Endothelial cell (in vitro differentiated cells): ENCODE measurements at regions not wholly inside any gene's neighbourhood (a gene's known extent, or its start where the extent isn't known, plus 50 kb on each side); places are given as distances from the start of the nearest gene placed in this dataset.

Experiments
- DNase-seq: peaks from one replicate; pipeline ENCODE4 v3.0.0; 2021; ENCODE audit warnings: low spot score
- H3K27ac Mint-ChIP-seq: one replicate; pipeline ENCODE4 v1.8.0; 2021; ENCODE audit warnings: mixed read lengths, inconsistent platforms; ENCODE audit not compliant: unreplicated experiment
- H3K27me3 Mint-ChIP-seq: one replicate; pipeline ENCODE4 v1.8.0; 2021; ENCODE audit warnings: mild to moderate bottlenecking, moderate library complexity, mixed read lengths, inconsistent platforms; ENCODE audit not compliant: unreplicated experiment
- H3K36me3 Mint-ChIP-seq: one replicate; pipeline ENCODE4 v1.8.0; 2021; ENCODE audit warnings: mild to moderate bottlenecking, low read depth, mixed read lengths, inconsistent platforms; ENCODE audit not compliant: unreplicated experiment
- H3K4me1 Mint-ChIP-seq: one replicate; pipeline ENCODE4 v1.8.0; 2021; ENCODE audit warnings: mild to moderate bottlenecking, mixed read lengths, inconsistent platforms; ENCODE audit not compliant: unreplicated experiment
- H3K4me3 Mint-ChIP-seq: one replicate; pipeline ENCODE4 v1.8.0; 2021; ENCODE audit warnings: mild to moderate bottlenecking, mixed read lengths, inconsistent platforms; ENCODE audit not compliant: unreplicated experiment
- H3K9me3 Mint-ChIP-seq: one replicate; pipeline ENCODE4 v1.8.0; 2021; ENCODE audit warnings: mixed read lengths, inconsistent platforms; ENCODE audit not compliant: unreplicated experiment
- TF ChIP-seq, protein P1 (sequence below): fragments of 200-600 bp; sonication (generic); IDR thresholded peaks from one replicate; pipeline ENCODE4 v1.5.0; 2021; ENCODE audit warnings: antibody characterized with exemption; ENCODE audit not compliant: unreplicated experiment

DNA sequence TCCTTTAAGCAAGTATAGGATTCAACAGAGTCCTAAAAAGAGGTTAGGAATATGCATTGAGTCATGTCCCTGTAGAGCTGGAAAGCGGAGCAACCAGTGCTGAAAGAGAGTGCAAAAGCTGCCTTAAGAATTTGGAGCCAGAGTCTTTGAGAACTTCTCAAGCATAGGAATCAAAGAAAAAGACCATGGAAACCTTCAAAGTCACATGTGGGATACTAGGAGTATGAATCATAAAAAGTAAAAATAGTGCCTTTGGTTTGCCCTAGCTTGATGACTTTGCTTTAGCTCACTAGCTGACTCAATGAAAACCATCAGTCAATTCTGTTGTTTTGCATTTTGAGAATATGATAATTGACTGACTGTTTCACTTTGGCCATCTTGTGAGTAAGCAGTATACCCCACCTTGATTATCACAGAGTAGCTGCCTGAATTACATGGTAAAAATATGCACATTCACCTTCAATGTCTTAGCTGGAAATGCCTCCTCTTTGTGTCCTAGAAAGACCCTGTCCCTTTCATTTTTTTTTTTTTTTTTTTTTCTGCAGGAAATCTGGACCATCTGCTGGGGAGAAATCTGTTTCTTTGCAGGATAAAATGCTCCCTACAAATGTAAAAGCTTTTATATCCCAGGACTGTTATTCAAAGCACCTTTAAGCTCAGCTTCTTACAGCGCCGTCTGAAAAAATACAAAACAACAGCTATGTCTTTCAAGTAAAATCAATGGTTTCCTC is 248.6 kb upstream of the KRR1 start:
- Mint-ChIP-seq H3K4me3 (no peak overlapping the region), H3K4me1 (peaks cover 8% of the 10 kb centered on the region), H3K27ac (no peak overlapping the region), H3K36me3 (no peaks in the 10 kb centered on the region), H3K9me3 (no peaks in the 10 kb centered on the region), H3K27me3 (no peaks in the 10 kb centered on the region)
- TF ChIP-seq, protein P1, sequence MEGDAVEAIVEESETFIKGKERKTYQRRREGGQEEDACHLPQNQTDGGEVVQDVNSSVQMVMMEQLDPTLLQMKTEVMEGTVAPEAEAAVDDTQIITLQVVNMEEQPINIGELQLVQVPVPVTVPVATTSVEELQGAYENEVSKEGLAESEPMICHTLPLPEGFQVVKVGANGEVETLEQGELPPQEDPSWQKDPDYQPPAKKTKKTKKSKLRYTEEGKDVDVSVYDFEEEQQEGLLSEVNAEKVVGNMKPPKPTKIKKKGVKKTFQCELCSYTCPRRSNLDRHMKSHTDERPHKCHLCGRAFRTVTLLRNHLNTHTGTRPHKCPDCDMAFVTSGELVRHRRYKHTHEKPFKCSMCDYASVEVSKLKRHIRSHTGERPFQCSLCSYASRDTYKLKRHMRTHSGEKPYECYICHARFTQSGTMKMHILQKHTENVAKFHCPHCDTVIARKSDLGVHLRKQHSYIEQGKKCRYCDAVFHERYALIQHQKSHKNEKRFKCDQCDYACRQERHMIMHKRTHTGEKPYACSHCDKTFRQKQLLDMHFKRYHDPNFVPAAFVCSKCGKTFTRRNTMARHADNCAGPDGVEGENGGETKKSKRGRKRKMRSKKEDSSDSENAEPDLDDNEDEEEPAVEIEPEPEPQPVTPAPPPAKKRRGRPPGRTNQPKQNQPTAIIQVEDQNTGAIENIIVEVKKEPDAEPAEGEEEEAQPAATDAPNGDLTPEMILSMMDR = no peak
- DNase-seq = no peak

DNA sequence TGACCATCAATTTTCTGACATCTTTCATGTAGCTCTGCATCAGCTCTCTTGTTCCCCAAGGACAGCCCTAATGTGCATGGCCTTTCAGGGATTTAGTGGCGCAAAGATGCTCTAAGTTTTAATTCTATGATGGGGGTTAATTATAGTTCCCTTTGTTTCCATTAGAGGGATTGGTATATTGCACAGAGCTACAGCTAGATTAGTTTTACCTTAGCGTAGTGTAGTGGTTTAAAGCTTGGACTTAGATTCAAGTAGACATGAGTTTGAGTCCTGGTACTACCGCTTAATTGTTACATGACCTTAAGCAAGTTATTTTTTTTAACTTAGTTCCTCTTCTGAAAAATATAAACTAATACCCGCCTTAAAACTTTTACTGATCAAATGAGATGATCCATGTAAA is 247.8 kb upstream of the KRR1 start:
- Mint-ChIP-seq H3K27ac (no peak overlapping the region), H3K4me1 (peaks cover 8% of the 10 kb centered on the region), H3K4me3 (no peak overlapping the region), H3K36me3 (no peaks in the 10 kb centered on the region), H3K9me3 (no peaks in the 10 kb centered on the region), H3K27me3 (no peaks in the 10 kb centered on the region)
- no peak for DNase-seq
- TF ChIP-seq, protein P1 = no peak

DNA sequence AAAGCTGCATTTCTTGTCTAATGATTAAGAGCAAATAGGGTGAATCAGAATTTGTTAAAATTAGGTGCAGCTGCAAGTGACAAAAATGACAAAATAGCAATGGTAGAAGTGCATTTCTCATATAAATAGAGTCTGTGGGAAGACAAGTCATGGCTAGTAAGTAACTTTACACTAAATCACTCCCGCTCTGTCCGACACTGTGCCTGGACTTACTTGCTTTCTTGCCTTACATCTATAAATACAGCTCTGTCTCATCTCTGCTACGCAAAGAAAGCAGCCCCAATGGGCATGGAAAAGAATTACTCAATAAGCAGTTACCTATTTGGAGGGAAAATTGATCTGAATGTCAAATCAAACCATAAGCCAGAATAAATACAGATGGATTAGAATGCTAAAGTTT is 245.4 kb upstream of the KRR1 start:
- H3K27ac Mint-ChIP-seq = no peak overlapping the region
- TF ChIP-seq, protein P1 = no peak
- H3K27me3 Mint-ChIP-seq = no peaks in the 10 kb centered on the region
- peaks cover 8% of the 10 kb centered on the region for H3K4me1 Mint-ChIP-seq
- H3K4me3 Mint-ChIP-seq = no peak overlapping the region
- no peaks in the 10 kb centered on the region for H3K9me3 Mint-ChIP-seq
- H3K36me3 Mint-ChIP-seq = no peaks in the 10 kb centered on the region
- DNase-seq = no peak

DNA sequence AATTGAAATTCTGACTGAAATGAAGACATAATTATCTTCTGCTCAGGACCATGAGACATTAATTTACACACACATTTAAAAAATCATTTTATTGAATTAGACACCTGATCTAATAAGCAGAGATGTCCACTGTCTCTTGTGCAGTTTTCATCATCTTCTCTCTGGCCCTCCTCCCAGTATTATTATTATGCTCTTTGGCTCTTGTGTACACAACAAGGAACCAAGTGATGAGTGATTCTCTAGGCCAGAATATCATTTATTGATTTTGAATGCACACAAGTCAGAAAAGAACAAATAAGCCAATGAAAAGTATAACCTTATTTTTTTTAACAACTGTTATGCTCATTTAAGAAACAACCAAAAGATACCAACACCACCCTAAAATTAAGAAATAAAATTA is 244.7 kb upstream of the KRR1 start:
- DNase-seq = no peak
- Mint-ChIP-seq H3K36me3 (no peaks in the 10 kb centered on the region), H3K4me3 (no peak overlapping the region), H3K27ac (no peak overlapping the region), H3K27me3 (no peaks in the 10 kb centered on the region), H3K9me3 (no peaks in the 10 kb centered on the region), H3K4me1 (peaks cover 8% of the 10 kb centered on the region)
- TF ChIP-seq, protein P1 = no peak

DNA sequence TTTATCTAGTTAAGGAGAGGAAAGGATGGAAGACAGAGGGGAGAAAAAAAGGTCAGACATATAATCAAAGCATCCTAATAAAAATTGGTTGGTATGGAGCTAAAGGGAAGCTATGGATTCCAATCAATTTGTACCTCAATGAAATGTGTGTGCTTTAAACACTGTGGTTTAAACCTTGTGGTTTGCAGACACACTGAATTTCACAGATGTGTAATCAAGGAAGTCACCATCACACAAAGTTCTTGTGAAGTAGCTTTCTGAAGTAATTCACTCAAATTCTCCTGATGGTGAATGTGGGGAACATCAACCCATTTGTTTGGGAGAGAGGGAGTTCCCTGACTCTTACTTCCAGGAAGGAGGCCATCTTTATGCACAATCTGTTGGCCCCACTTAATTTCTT is 243.3 kb upstream of the KRR1 start:
- Mint-ChIP-seq H3K27me3 (no peaks in the 10 kb centered on the region), H3K36me3 (no peaks in the 10 kb centered on the region), H3K9me3 (no peaks in the 10 kb centered on the region), H3K4me3 (no peak overlapping the region), H3K27ac (no peak overlapping the region), H3K4me1 (peaks cover 8% of the 10 kb centered on the region)
- TF ChIP-seq, protein P1 = no peak
- DNase-seq = no peak
